NCI-H1930 (cell line): ENCODE measurements at regions not wholly inside any gene's neighbourhood (a gene's known extent, or its start where the extent isn't known, plus 50 kb on each side); places are given as distances from the start of the nearest gene placed in this dataset.
"Not testable (repeated sequence)": the region's sequence is repeated elsewhere in the genome, so short reads cannot be mapped to it uniquely, and the experiment has no call there.

Experiments used
- DNase-seq, 2 experiments: peaks; one replicate each; lab custom pipeline; 2025; lab: John Stamatoyannopoulos, UW

DNA sequence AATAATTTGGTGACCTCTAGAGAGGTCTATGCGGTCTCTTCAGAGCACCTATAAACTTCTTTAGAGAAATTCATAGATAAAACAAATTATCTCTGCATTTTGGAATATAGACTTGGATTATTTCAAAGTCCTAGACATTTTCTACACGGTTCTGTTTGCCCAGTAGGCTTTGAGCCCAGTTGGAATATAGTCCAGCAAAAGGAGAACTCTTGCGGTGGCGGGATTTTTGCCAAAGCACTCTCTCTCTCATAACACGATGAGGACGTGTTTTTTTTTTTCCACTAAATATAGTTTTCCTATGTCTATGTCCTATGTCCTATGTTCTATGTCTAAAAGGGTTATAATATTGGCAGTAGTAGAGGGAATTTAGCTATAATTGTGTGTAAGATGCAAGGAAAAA is 164.9 kb upstream of the AGR3 start:
- DNase-seq: no peak

DNA sequence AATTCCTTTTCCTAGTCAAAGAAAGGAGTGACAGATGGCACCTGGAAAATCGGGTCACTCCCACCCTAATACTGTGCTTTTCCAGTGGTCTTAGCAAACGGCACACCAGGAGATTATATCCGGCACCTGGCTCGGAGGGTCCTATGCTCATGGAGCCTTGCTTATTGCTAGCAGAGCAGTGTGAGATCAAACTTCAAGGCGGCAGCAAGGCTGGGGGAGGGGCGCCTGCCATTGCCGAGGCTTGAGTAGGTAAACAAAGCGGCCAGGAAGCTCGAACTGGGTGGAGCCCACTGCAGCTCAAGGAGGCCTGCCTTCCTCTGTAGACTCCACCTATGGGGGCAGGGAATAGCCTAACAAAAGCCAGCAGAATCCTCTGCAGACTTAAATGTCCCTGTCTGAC is 171.4 kb upstream of the AGR3 start:
- not testable (repeated sequence) for DNase-seq

DNA sequence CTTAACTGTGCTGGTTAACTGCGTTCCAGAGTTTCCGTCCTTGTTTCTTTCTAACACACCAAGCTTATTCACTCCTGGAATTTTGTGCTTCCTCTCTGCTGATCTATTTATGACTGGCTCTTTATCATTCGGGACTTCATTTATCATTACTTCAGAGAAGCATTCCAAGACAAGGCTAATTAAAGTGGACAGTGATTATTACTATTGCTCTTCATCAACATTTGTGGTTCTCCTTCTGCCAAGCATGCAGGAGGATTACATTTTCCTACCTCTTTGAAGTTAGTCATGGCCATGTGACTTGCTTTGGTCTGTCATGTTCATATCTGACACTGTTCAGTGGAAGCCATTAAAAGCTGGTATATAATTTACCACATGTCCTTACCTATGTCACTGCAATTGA is 172.4 kb upstream of the AGR3 start:
- no peak for DNase-seq

DNA sequence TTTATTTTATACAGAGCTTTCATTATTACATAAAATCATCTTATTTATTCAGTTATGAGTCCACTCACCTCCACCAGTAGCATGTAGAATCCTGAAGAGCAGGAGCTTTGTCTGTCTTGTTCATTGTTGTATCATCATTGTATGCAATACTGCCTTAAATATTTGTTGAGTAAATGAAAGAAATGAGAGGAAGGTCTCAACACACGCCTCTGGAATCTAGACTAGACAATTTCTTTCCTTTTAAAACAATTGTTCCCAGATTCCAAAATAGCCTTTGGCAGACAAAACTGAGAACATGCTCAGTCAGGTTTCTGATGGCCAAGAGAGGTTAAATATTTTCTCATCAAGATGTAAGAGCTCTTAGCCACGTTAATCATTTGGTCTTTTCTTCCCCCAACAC is 173.1 kb upstream of the AGR3 start:
- DNase-seq: no peak

DNA sequence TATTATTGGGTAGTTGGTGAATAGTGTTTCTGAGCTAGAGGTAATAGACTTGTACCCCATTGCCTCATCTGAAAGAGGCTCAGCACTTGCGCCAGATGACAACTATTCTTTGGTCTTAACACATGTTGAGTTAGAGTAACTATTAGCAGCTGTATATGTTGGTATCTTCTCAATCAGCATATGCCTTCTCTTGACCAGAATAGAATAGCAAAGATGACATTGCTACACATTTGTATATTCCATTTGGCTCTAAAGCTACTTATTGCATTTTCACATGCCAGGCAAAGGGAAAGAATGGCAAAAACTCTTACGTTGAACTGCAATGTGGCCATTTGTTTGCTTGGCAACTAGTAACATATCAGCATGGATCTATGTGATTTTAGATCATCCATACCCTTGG is 173.8 kb upstream of the AGR3 start:
- DNase-seq: no peak

DNA sequence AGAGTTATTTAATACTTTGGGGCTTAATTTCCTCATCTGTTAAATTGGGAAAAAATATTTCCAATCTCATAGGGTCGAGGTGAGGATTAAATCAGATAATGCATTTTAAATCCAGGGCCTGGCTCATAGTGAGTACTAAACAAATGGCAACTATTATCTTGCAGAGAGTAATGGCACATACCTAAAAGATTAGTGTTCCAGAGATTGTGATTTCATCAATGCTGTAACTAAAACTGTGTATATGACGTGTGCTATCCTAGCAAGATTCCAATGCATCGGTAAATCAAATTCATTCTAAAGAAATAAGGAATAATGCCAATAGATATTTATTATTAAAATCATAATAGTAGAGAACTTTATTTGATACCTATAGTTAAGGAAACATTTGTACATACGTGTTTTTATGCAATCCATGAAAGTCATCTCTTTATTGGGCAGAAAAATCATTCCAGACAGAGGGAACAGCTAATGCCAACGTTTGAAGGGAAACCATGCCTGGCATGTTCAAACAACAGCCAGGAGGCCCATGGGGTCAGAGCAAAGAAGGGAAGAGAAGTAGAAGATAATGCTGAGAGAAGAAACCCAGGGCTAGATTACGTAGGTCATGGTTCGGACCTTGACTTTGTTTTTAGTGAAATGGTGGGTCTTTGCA is 174.8 kb upstream of the AGR3 start:
- DNase-seq: no peak

DNA sequence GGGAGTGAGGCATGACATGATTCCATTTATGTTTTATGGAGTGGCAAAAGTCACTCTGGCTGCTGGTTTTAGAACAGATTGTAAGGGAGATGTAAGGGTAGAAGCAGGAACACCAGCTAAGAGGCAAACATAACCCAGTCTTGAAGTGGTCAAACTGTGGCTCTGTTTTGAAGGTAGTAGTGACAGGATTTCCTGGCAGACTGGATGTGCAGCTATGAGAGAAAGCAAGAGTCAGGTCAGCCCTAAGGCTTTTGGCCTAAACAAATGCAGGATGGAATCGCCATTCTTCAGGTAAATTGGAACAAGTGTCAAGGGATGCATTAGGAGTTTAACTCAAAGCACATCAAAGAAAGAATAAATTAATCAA is 175.3 kb upstream of the AGR3 start:
- DNase-seq: no peak

DNA sequence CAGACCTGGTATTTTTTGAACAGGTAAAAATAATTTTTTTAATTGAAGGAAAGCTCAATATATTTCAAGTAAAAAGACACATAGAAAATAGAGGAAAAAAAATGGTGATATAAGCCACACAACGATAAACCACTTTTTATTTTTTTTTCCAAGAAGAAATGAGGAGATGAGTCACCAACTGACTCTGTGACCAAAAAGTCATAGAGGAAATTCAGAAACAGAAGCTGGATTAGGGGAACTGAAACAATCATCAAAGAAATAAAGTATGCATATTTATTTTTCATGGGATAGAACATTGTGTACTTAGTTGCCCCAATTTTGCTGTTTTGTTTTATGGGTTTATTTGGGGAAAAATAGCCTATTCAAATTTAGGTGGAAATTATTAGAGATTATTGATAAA is 176.8 kb upstream of the AGR3 start:
- no peak for DNase-seq

DNA sequence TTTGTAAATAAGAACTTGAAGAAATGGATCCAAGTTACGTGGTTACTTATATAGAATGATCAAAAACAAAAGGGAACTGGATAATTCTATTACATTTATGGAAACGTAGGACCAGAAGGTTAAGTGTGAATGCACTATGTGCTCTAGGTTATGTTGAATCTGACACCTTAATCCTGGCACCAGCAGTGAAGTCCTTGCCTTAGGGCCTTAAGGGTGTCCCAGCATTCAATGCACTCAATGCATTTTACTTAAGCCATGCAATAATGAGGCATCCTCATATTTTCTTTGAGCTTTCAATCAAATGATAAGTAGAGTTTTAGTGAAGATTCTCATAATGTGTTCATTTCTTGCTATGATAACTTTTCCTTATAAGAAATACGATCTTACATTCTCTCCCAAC is 178.3 kb upstream of the AGR3 start:
- DNase-seq: no peak

DNA sequence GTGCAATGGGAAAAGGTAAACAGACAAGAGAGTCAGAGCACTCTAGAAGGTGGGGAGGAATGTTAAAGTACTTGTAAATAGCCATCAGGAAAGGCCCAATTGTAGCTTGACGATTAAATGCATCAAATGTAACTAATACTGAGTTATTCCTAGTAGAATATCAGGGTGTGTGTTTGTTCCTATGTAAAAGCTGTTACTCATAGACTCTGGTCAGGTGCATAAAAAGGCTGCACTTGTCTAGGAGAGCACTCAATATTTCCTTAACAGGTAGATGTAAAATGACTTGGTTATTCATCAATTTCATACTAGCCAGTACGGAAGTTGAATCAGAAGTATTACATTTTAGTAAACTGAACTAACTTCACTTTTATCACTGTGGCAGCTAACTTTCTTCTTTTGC is 179.7 kb upstream of the AGR3 start:
- DNase-seq: no peak

DNA sequence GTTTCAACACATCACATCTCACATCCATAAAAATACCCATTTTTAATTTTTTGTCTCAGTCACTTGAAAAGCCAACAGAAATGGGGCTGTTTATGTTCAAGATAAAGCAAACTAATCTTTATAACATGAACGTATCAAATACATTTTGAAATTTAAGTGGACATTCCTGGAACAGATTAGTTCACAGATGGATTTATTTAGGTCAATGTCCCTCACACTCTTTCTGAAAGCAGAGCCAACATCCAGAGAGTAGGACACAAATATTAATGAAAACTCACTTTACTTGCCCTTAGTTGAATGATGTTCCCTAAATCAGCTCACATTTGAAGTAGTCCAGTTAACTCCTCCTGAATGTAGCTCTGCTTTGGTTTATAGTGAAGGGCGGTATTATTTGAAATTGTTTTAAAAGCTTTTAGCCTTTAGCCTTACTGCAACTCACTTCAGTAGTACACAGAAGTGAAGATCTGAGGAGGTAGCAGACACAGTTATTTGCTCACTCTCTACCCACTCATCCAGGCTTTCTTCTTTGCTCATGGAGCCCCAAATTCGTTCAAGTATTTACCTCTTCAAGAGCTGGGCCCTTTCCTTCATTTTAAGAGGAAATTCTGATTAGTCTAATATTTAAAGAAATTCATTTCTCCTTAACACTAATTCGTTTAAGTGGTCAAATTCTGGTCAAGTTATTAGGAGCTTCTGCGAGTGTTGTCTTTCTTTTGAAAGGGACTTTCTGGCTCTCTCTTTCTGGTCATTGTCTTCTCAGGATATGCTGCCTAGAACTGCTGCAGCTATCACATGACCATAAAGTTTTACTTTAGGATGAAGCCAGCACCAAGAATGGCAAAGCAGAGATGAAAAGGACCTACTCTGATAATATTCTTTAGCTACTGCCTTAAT is 180.6 kb upstream of the AGR3 start:
- no peak for DNase-seq

DNA sequence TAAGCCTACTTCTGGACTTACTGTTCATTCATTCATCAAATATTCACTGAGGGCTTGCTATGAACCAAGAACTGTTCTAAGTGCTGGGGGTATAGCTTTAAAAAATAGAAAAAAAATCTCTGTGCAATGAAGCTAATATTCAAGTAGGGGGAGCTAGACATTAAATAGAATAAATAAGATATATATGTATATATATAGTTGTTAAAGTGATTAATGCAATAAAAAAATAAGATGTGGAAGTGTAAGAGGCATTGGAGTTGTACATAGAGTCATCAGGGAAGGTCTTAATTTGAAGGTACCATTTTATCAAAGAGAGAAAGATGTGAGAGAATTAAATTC is 181.2 kb upstream of the AGR3 start:
- no peak for DNase-seq

DNA sequence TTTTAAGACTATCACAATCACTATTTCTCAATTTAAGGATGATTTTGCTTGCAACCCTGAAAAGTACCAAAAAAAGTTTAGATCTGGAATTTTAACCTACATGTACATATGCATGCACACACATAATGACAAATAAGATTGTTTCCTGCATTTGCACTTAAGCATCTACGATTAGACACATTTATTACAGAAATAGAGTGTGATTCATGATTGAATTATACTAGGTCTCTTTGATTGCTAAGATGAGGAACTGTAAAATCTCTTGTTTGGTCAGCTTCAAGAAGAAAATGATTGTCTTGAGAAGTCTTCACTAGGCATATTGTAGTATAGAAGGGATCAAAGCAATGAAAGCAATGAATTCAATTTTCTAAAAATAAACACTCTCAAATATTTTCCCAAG is 185.9 kb upstream of the AGR3 start:
- no peak for DNase-seq

DNA sequence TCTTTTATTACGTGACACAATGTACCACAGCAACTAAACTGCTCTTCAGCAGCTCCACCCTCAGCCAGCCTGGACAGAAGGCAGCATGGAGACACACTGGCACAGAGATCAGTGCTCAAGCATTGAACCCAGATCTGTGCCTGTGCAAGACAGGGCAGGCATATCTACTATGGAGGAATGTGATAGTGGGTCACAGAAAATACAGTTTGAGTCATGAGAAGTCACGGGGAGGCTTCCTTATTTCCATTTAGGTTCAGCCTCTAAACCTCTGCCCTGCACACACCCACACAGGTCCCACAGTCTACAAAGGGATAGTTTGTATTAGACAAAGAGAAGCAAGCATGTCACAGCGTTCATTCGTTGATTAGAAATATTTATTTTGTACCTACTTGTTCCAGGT is 187.4 kb upstream of the AGR3 start:
- no peak for DNase-seq

DNA sequence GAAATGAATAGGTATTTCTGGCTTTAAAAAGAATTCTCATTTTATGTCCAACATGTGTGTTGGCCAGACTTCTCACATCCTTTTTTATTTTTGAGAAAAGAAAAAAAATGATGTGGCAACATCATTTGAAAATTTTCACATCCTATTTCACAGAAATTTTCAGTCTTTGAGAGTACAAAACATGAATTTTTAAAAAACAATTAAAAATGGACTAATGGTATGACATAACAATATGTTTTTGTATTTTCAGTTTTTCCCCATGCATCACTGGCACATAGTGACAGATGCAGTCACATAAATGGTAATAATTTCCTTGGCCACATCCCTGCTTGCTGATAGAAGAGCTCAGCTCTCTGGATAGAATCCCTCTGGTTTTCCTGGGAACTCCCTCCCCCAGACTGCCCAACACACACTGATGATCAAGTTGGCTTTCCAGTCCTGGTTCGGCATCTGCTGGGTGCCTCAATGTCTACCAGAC is 188.5 kb upstream of the AGR3 start:
- no peak for DNase-seq

DNA sequence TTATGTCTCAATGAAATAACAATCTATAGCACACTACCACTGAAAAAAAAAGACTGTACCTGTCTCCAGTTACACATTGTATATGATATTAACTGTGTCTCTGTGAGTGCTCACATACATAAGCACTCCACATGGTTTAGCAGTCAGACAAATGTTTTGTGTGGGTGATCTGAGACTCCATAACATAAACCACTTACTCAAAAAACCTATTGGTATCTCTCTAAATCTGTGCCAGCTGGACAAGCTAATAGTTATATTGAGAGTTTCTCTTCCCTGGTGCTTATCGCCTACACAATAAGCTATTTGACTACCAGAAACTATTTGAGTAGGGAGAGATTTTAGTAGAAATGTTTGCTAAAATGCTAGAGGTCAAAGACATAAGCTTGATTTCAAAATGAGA is 190.1 kb upstream of the AGR3 start:
- no peak for DNase-seq

DNA sequence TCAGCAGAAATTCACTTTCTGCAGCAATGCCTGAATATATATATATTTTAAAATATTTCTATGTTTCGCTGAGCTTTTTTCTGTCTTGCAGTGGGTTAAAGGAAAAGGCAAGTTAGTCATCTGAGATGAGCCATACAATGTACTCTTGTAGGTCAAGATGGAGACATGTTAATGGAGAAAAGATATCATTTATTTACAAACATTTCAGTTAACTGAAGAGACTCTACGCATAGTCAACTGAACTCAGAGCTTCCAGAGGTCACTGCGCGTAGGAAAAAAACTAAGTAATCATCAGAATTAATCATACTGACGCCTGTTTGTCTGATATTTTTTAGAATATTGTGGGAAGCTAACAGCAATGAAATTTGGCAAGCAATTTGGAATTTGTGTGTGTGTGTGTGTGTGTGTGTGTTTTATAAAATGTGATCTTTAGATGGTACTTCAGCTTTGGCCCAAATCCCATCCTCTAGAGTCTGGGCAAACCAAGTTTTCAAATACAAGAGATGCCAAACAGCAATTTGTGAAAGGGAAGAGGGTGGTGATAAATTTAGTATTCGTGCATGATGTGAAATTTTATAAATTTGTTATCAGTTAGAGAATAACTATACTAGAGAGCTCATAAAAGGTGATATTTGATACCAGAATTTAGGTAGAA is 193.9 kb upstream of the AGR3 start:
- DNase-seq: no peak

DNA sequence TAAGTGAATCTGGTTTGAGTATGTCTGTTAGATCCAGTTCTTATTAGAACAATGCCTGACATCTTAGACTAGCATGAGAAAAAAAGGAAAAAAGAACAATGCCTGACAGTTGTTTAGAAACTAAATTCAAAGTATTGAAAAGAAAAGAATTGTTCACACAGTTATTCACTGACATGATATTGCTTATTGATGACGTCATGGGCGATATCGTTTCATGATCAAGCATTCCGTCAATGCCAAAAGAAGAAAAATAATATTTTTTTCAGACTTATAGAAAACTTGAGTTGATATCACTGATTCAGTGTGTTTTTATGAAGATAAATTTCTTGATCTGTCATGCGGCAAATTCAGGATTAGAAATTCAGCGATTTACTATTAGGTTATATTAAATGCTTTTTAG is 196.5 kb upstream of the AGR3 start:
- DNase-seq: no peak

DNA sequence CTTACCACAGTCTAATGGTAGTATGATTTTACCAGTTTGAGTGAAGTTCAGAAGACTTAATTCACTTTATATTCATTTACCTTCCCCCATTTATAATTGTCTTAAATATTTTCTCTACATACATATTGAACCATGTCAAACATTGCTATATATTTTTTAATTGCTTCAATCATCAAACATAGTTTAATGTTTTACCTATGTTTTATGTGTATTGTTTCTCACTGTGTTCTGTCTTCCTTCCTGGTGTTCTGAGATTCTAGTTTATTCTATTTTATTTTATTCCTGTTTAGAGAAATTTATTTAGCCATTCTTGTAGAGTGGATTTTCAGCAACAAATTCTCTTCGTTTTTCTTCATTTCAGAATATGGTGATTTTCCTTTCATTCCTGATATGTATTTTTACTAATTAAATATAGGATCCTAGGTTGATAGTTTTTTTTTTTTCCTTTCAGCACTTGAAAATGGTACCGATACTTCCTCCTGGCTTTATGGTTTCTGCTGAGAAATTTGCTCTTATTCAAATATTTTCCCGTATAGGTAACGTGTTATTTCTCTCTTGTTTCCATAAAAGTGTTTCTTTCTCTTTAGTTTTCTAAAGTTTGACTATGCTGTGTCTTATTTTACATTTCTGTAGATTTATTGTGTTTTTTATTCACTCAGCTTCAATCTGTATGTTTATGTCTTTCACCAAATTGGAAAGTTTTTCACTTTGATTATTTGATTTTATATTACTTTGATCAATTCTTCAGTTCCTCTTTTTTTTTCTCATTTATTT is 201.8 kb upstream of the AGR3 start:
- no peak for DNase-seq

DNA sequence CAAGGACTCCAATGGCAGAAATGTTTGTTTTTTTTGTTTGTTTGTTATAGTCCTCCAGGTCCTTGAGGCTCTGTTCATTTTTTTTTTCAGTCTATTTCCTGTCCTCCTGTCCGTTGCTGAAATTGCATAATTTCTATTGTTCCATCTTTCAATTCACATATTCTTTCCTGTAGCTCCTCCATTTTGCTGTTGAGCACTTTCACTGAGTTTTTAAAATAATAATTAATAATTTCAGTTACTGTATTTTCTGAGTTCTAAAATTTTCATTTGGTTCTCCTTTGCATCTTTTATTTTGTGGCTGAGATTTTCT is 202.3 kb upstream of the AGR3 start:
- DNase-seq: no peak

DNA sequence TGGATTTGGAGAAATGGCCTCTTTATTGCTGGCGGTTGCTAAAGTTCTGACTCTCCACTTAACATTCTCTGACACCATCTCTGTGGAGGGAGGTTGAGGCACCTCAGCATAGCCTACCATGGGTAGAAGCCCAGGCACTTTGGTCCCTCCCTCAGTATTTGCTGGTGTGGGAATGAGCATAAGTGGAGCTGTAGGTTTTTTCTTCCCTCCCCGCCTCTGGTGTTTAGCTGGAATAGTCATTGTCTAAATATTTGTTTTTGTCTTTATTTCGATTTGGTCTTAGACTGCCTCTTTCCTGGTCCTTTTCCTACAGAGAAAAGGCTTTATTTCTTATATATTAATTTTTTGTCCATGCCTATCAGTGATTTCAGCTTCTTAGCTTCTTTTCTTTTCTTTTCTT is 203.4 kb upstream of the AGR3 start:
- DNase-seq: no peak

DNA sequence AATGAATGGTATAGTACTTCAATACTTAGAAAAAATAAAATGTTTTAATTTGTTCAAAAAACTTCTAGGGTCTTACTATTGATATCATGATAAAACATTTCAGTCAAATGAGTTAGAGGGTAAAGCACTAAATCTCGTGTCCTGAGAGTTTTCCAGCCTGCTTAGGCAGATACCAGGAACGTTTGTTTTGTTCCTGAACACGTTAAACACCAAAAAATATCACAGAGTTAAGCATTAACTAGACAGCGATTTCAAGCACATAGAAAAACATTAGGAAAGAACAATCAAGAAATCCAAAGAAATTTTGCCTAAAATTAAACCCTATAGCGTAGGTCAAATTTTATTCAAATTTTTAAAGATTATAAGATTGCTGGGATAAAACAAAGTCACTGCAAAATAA is 204.6 kb upstream of the AGR3 start:
- no peak for DNase-seq

DNA sequence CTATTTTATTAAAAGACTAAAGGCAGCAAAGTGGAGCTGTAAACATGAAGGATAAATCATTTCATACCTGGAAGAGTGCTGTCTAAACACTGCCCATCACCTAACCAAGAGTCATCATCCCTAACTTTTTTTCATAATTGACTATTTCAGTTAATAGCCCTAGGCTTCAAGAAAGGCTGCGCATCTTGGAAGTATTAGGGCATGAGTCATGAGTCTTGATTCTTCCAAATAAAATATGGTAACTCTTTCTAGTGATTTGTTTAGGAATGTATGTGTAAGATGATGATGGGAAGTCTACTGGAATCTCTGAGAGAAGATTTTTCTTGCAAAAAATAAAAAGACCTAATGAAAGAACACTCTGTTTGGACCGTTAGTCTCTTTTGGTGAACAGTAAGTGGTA is 207.7 kb upstream of the AHR start:
- no peak for DNase-seq
